ENCODE measurements at regions not wholly inside any gene's neighbourhood (a gene's known extent, or its start where the extent isn't known, plus 50 kb on each side); places are given as distances from the start of the nearest gene placed in this dataset.
"Not testable (repeated sequence)": the region's sequence is repeated elsewhere in the genome, so short reads cannot be mapped to it uniquely, and the experiment has no call there.

- H3K27me3 ChIP-seq (ENCODE audit: insufficient read depth, low read length), result no peaks in the 10 kb centered on the region
Measured at GRCh38 chr1:10880063-10880462, 83.6 kb upstream of the CASZ1 start.

GRCh38 chr1:10881046-10881445 is 84.6 kb upstream of the CASZ1 start:
- DNase-seq (ENCODE audit: low read depth) (no peak), FAIRE-seq (no peak)
- no peak overlapping the region for H3K9ac ChIP-seq (ENCODE audit: low read length)
- no peaks in the 10 kb centered on the region for H3K4me1 ChIP-seq (ENCODE audit: insufficient read depth, low read length)
- Mint-ChIP-seq H3K27ac (ENCODE audit: unreplicated experiment) (no peak overlapping the region), H3K4me3 (ENCODE audit: unreplicated experiment) (no peak overlapping the region), H3K4me1 (ENCODE audit: low read depth, unreplicated experiment) (peaks cover 2% of the 10 kb centered on the region), H3K9me3 (ENCODE audit: unreplicated experiment) (no peaks in the 10 kb centered on the region), H3K36me3 (ENCODE audit: low read depth, unreplicated experiment) (no peaks in the 10 kb centered on the region), H3K27me3 (ENCODE audit: low read depth, unreplicated experiment) (peaks cover 39% of the 10 kb centered on the region)
- H3K79me2 ChIP-seq (ENCODE audit: insufficient read depth, low read length), result no peaks in the 10 kb centered on the region
- H4K20me1 ChIP-seq (ENCODE audit: insufficient read depth, low read length), result no peaks in the 10 kb centered on the region
- no peak overlapping the region for H2AFZ ChIP-seq (ENCODE audit: low read depth, low read length)
- peaks cover 3% of the 10 kb centered on the region for H3K27me3 ChIP-seq (ENCODE audit: insufficient read depth, low read length)
- H3K4me2 ChIP-seq (ENCODE audit: low read length), result no peak overlapping the region
- H3K4me3 ChIP-seq (ENCODE audit: insufficient read depth, low read depth, low read length), result no peak overlapping the region
- H3K27ac ChIP-seq (ENCODE audit: low read depth, low read length), result no peak overlapping the region
- TF ChIP-seq CTCF (IDR thresholded peaks at IDR 0.05; ENCODE audit: insufficient read depth, low read depth, low read length) (no peak), EZH2 (IDR thresholded peaks at IDR 0.05; ENCODE audit: insufficient read depth, low read length) (no peak)
- no peaks in the 10 kb centered on the region for H3K9me3 ChIP-seq (ENCODE audit: insufficient read depth, low read depth, low read length)
- no peaks in the 10 kb centered on the region for H3K36me3 ChIP-seq (ENCODE audit: insufficient read depth, low read length)

More at GRCh38 chr1:10880063-10880462, 83.6 kb upstream of the CASZ1 start:
- H3K27me3 Mint-ChIP-seq (ENCODE audit: low read depth, unreplicated experiment), result peaks cover 40% of the 10 kb centered on the region
- FAIRE-seq (no peak), DNase-seq (ENCODE audit: low read depth) (no peak)
- TF ChIP-seq EZH2 (IDR thresholded peaks at IDR 0.05; ENCODE audit: insufficient read depth, low read length) (no peak), CTCF (IDR thresholded peaks at IDR 0.05; ENCODE audit: insufficient read depth, low read depth, low read length) (no peak)
- Histone ChIP-seq H3K27ac (ENCODE audit: low read depth, low read length) (no peak overlapping the region), H3K4me1 (ENCODE audit: insufficient read depth, low read length) (no peaks in the 10 kb centered on the region), H3K4me2 (ENCODE audit: low read length) (no peak overlapping the region), H3K9ac (ENCODE audit: low read length) (no peak overlapping the region), H3K9me3 (ENCODE audit: insufficient read depth, low read depth, low read length) (no peaks in the 10 kb centered on the region), H4K20me1 (ENCODE audit: insufficient read depth, low read length) (no peaks in the 10 kb centered on the region), H3K79me2 (ENCODE audit: insufficient read depth, low read length) (no peaks in the 10 kb centered on the region), H3K4me3 (ENCODE audit: insufficient read depth, low read depth, low read length) (no peak overlapping the region), H3K36me3 (ENCODE audit: insufficient read depth, low read length) (no peaks in the 10 kb centered on the region), H2AFZ (ENCODE audit: low read depth, low read length) (no peak overlapping the region)
- no peak overlapping the region for H3K4me3 Mint-ChIP-seq (ENCODE audit: unreplicated experiment)
- peaks cover 2% of the 10 kb centered on the region for H3K4me1 Mint-ChIP-seq (ENCODE audit: low read depth, unreplicated experiment)
- no peaks in the 10 kb centered on the region for H3K36me3 Mint-ChIP-seq (ENCODE audit: low read depth, unreplicated experiment)
- no peaks in the 10 kb centered on the region for H3K9me3 Mint-ChIP-seq (ENCODE audit: unreplicated experiment)
- no peak overlapping the region for H3K27ac Mint-ChIP-seq (ENCODE audit: unreplicated experiment)

GRCh38 chr1:10882069-10882468 is 85.6 kb upstream of the CASZ1 start:
- H3K4me3 Mint-ChIP-seq (ENCODE audit: unreplicated experiment), result no peak overlapping the region
- FAIRE-seq, result no peak
- no peaks in the 10 kb centered on the region for H4K20me1 ChIP-seq (ENCODE audit: insufficient read depth, low read length)
- peaks cover 34% of the 10 kb centered on the region for H3K27me3 Mint-ChIP-seq (ENCODE audit: low read depth, unreplicated experiment)
- H3K27me3 ChIP-seq (ENCODE audit: insufficient read depth, low read length), result peaks cover 7% of the 10 kb centered on the region
- H3K9ac ChIP-seq (ENCODE audit: low read length), result no peak overlapping the region
- no peaks in the 10 kb centered on the region for H3K9me3 ChIP-seq (ENCODE audit: insufficient read depth, low read depth, low read length)
- H3K36me3 Mint-ChIP-seq (ENCODE audit: low read depth, unreplicated experiment), result no peaks in the 10 kb centered on the region
- no peak overlapping the region for H3K27ac ChIP-seq (ENCODE audit: low read depth, low read length)
- no peak overlapping the region for H3K4me3 ChIP-seq (ENCODE audit: insufficient read depth, low read depth, low read length)
- no peak overlapping the region for H3K4me2 ChIP-seq (ENCODE audit: low read length)
- H3K4me1 Mint-ChIP-seq (ENCODE audit: low read depth, unreplicated experiment), result no peaks in the 10 kb centered on the region
- no peaks in the 10 kb centered on the region for H3K36me3 ChIP-seq (ENCODE audit: insufficient read depth, low read length)
- no peaks in the 10 kb centered on the region for H3K9me3 Mint-ChIP-seq (ENCODE audit: unreplicated experiment)
- no peak overlapping the region for H3K27ac Mint-ChIP-seq (ENCODE audit: unreplicated experiment)
- DNase-seq (ENCODE audit: low read depth), result no peak
- no peak overlapping the region for H2AFZ ChIP-seq (ENCODE audit: low read depth, low read length)
- H3K79me2 ChIP-seq (ENCODE audit: insufficient read depth, low read length), result no peaks in the 10 kb centered on the region
- no peak for TF ChIP-seq EZH2 (IDR thresholded peaks at IDR 0.05; ENCODE audit: insufficient read depth, low read length)
- TF ChIP-seq CTCF (IDR thresholded peaks at IDR 0.05; ENCODE audit: insufficient read depth, low read depth, low read length), result no peak
- H3K4me1 ChIP-seq (ENCODE audit: insufficient read depth, low read length), result no peaks in the 10 kb centered on the region

GRCh38 chr1:10887032-10887431 is 90.6 kb upstream of the CASZ1 start:
- not testable (repeated sequence) for H3K4me1 ChIP-seq (ENCODE audit: insufficient read depth, low read length); H2AFZ ChIP-seq (ENCODE audit: low read depth, low read length); H3K9ac ChIP-seq (ENCODE audit: low read length); H3K36me3 ChIP-seq (ENCODE audit: insufficient read depth, low read length); H3K4me3 ChIP-seq (ENCODE audit: insufficient read depth, low read depth, low read length); FAIRE-seq; H3K79me2 ChIP-seq (ENCODE audit: insufficient read depth, low read length); DNase-seq (ENCODE audit: low read depth); H3K36me3 Mint-ChIP-seq (ENCODE audit: low read depth, unreplicated experiment); H3K9me3 Mint-ChIP-seq (ENCODE audit: unreplicated experiment); H3K4me2 ChIP-seq (ENCODE audit: low read length); H4K20me1 ChIP-seq (ENCODE audit: insufficient read depth, low read length); H3K4me1 Mint-ChIP-seq (ENCODE audit: low read depth, unreplicated experiment); H3K4me3 Mint-ChIP-seq (ENCODE audit: unreplicated experiment); H3K9me3 ChIP-seq (ENCODE audit: insufficient read depth, low read depth, low read length); H3K27ac Mint-ChIP-seq (ENCODE audit: unreplicated experiment); H3K27ac ChIP-seq (ENCODE audit: low read depth, low read length)
- H3K27me3 ChIP-seq (ENCODE audit: insufficient read depth, low read length), result peaks cover 29% of the 10 kb centered on the region
- peaks cover 49% of the 10 kb centered on the region for H3K27me3 Mint-ChIP-seq (ENCODE audit: low read depth, unreplicated experiment)
